Inflammatory macrophage treated with lipopolysaccharide for 1 hour (primary cell): ENCODE measurements at regions not wholly inside any gene's neighbourhood (a gene's known extent, or its start where the extent isn't known, plus 50 kb on each side); places are given as distances from the start of the nearest gene placed in this dataset.
"Not testable (repeated sequence)": the region's sequence is repeated elsewhere in the genome, so short reads cannot be mapped to it uniquely, and the experiment has no call there.

Experiments used
- DNase-seq, 2 donors: peaks; one replicate each; pipeline ENCODE4 v3.0.0-alpha.2; 2020 to 2022

- not testable (repeated sequence) for DNase-seq
Observed at GRCh38 chr3:48101301-48101650, 85.1 kb upstream of the MAP4 start.

GRCh38 chr3:48092270-48092669 lies 76.1 kb upstream of the MAP4 start:
- no peak for DNase-seq

GRCh38 chr3:48090166-48090939 lies 74.1 kb upstream of the MAP4 start:
- DNase-seq = no peak

GRCh38 chr3:48088749-48089466 lies 72.7 kb upstream of the MAP4 start:
- DNase-seq = peak; percentile 95

GRCh38 chr3:48088056-48088748 lies 72.0 kb upstream of the MAP4 start:
- DNase-seq = peak; percentile 7 to 23

DNA sequence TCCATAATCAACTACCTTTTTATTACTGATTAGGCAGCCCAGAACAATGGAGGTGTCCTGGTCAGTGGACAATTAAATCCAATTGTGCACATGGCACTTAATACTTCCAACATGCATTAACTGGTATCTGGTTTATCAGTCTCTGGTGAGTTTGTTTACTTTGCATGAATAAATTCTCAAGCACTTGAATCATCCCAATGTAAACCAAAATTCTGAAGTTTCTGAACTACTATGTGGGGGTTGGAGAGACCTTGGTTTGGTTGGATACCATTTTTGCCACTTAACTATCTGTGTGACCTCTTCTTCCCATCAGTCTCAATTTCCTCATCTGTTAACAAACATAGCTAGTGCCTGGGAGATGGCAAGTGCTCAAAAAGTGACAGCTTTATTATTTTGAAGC lies 70.5 kb upstream of the MAP4 start:
- DNase-seq = no peak

- no peak for DNase-seq
Observed at GRCh38 chr3:48084929-48085328, 68.7 kb upstream of the MAP4 start.

GRCh38 chr3:48084170-48084569 lies 68.0 kb upstream of the MAP4 start:
- DNase-seq = no peak

DNA sequence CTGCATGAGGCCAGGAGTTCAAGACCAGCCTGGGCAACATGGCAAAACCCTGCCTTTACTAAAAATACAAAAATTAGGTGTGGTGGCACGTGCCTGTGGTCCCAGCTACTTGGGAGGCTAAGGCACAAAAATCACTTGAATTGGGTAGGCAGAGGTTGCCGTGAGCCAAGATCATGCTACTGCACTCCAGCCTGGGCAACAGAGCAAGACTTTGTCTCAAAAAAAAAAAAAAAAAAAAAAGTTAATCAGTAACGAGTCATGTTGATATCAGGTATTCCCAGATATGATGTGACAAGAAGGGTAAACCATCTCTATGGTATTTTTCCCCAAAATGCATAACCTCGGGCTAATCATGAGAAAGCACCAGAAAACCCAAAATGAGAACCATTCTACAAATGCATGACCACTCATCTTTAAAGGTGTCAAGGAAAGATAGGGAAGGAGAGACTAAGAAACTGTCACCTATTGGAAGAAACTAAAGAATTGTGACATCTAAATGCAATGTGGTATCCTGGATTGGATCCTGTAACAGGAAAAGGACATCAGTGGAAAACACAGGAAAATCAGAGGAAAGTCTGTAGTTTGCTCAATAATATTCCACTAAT lies 66.5 kb upstream of the MAP4 start:
- DNase-seq = no peak

- no peak for DNase-seq
Observed at GRCh38 chr3:48077815-48078214, 61.6 kb upstream of the MAP4 start.

DNA sequence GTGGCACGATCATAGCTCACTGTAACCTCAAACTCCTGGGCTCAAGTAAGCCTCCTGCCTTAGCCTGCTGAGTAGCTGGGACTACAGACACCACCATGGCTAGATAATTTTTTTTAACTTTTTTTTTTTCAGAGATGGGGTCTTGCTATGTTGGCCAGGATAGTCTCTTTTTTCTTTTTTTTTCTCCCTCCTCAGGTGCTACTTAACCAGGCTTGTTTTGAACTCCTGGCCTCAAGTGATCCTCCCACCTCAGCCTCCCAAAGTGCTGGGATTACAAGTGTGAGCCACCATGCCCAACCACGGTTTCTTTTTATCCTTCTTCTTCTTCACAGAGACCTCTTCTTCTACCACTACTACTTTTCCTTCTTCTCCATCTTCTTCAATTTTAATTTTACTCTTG lies 53.8 kb upstream of the MAP4 start:
- DNase-seq = no peak

DNA sequence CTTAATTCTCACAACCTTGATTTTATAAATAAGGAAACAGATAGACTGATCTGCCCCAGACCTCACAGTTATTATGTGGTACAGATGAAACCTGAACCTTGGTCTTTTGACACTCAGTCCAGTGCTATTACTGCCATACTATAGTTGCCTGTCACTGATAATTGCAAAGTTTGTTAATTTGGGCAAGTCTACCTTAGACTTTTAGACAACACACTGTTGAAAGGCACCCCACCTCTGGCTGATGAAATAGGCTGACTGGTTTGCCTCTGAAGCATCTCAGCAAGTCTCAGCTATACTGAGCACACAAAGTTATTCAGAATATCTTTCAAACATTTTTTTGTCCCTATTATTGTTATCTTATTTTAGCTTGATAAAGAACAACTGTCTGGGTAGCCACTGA lies 53.1 kb upstream of the MAP4 start:
- no peak for DNase-seq

DNA sequence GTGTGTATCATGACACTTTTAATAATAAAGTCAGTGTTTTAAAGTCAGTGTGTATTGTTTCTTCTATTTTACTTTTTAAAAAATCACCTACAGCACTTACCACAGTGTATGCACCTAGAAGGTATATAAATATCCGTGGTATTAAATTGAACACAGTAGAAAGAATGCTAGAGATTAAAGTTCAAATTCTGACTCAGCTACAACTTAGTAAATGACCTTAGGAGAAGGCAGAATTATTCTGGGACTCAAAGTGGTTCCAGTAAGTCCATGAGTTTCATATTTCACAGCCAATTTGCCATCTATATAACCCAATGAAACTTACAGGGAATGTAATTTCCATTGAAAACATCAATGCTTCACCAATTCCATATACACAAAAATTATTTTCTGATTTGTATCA lies 52.7 kb upstream of the MAP4 start:
- DNase-seq = no peak

GRCh38 chr3:48068320-48068719 lies 52.1 kb upstream of the MAP4 start:
- not testable (repeated sequence) for DNase-seq

DNA sequence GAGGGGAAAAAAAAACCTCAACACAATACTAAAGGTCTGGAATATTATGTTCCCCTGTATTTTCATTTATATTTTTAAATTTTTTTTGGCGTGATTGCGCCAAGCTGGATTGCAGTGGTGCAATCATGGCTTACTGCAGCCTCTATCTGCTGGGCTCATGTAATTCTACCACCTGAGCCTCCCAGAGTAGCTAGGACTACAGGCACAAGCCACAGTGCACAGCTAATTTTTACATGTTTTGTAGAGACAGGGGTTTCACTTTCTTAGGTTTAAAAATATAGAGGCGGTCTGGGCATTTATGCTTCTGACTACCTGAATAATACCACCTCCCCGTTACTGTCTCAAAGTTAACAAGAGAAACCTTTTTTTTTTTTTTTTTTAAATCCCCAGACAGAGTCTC lies 51.1 kb upstream of the MAP4 start:
- DNase-seq = no peak
